H1 (cell line): ENCODE measurements at regions not wholly inside any gene's neighbourhood (a gene's known extent, or its start where the extent isn't known, plus 50 kb on each side); places are given as distances from the start of the nearest gene placed in this dataset.

Experiments
- CTCF ChIA-PET: fragments of 300-600 bp; sonication (Branson Sonifier 250); formaldehyde crosslinking; loops from one replicate; lab custom pipeline; 2021; ENCODE audit not compliant: partially characterized antibody; lab: Charles Lee
- POLR2A ChIA-PET: fragments of 300-600 bp; sonication (Branson Sonifier 250); formaldehyde crosslinking; loops from one replicate; lab custom pipeline; 2021; ENCODE audit warnings: inconsistent platforms; ENCODE audit not compliant: partially characterized antibody; lab: Charles Lee
- DNase-seq, 2 experiments: peaks; one replicate each; pipeline versions ENCODE4 v3.0.0 to v3.0.0-alpha.2; 2010 to 2022; ENCODE audit warnings: low spot score in 2 of 2, low read depth in 1 of 2, mixed read lengths in 1 of 2
- FAIRE-seq: peaks from 2 replicates; lab custom pipeline; 2011; peaks lifted over from hg19 to GRCh38; lab: Jason Lieb, UNC
- H2AFZ ChIP-seq: 2 replicates; pipeline ENCODE4 v1.8.1; 2012; ENCODE audit warnings: low read length, inconsistent platforms
- H2AK5ac ChIP-seq: 2 replicates; pipeline ENCODE4 v1.6.1; 2013; ENCODE audit warnings: low read depth, low read length
- H2BK120ac ChIP-seq: replicated peaks from 2 replicates; pipeline ENCODE3; 2013; ENCODE audit warnings: low read depth, low read length, inconsistent platforms
- H2BK12ac ChIP-seq: 2 replicates; pipeline ENCODE4 v1.6.1; 2013; ENCODE audit warnings: low read depth, low read length
- H2BK15ac ChIP-seq: 2 replicates; pipeline ENCODE4 v1.6.1; 2013; ENCODE audit warnings: low read length
- H2BK20ac ChIP-seq: 2 replicates; pipeline ENCODE4 v1.6.1; 2013; ENCODE audit warnings: low read length
- H2BK5ac ChIP-seq: 2 replicates; pipeline ENCODE4 v1.6.1; 2013; ENCODE audit warnings: low read depth, low read length
- H3K14ac ChIP-seq: 2 replicates; pipeline ENCODE4 v1.6.1; 2013; ENCODE audit warnings: inconsistent platforms; ENCODE audit not compliant: insufficient read length
- H3K18ac ChIP-seq: 2 replicates; pipeline ENCODE4 v1.6.1; 2013; ENCODE audit warnings: low read length; ENCODE audit errors: extremely low read depth
- H3K23ac ChIP-seq: 2 replicates; pipeline ENCODE4 v1.6.1; 2013; ENCODE audit warnings: inconsistent platforms; ENCODE audit not compliant: insufficient read length
- H3K23me2 ChIP-seq: 2 replicates; pipeline ENCODE4 v1.6.1; 2013; ENCODE audit warnings: low read depth, low read length
- H3K27ac ChIP-seq: 2 replicates; pipeline ENCODE4 v1.6.1; 2011; ENCODE audit warnings: low read depth, low read length, inconsistent platforms
- H3K27me3 ChIP-seq, 4 experiments: replicated peaks in 1 of 4; 1 replicate in 1 of 4; 2 replicates in 3 of 4; pipeline versions ENCODE4 v1.6.1 to v1.8.1; 2011 to 2013; ENCODE audit warnings: low read length in 3 of 4, mild to moderate bottlenecking in 3 of 4, inconsistent platforms in 2 of 4, mixed read lengths in 2 of 4, moderate library complexity in 1 of 4; ENCODE audit not compliant: control insufficient read depth in 3 of 4, insufficient read depth in 3 of 4; ENCODE audit errors: extremely low read depth in 1 of 4
- H3K36me3 ChIP-seq, 4 experiments: 2 replicates each; pipeline versions ENCODE4 v1.6.1 to v1.8.1; 2011 to 2013; ENCODE audit warnings: mild to moderate bottlenecking in 4 of 4, low read length in 3 of 4, moderate library complexity in 2 of 4, control low read depth in 1 of 4, inconsistent platforms in 1 of 4; ENCODE audit not compliant: insufficient read depth in 4 of 4, control insufficient read depth in 2 of 4
- H3K4ac ChIP-seq: replicated peaks from 2 replicates; pipeline ENCODE3; 2013; ENCODE audit warnings: low read length, low read depth, mixed read lengths, inconsistent platforms; ENCODE audit not compliant: insufficient read length
- H3K4me1 ChIP-seq, 4 experiments: replicated peaks in 1 of 4; 1 replicate in 1 of 4; 2 replicates in 3 of 4; pipeline versions ENCODE4 v1.6.1 to v1.8.1; 2011 to 2013; ENCODE audit warnings: low read length in 3 of 4, inconsistent platforms in 2 of 4, mixed read lengths in 1 of 4; ENCODE audit not compliant: insufficient read depth in 4 of 4, control insufficient read depth in 3 of 4
- H3K4me2 ChIP-seq, 2 experiments: 2 replicates each; pipeline versions ENCODE4 v1.6.1 to v1.8.1; 2011 to 2013; ENCODE audit warnings: low read depth in 2 of 2, low read length in 2 of 2, control low read depth in 1 of 2, inconsistent platforms in 1 of 2, mild to moderate bottlenecking in 1 of 2; ENCODE audit not compliant: insufficient read depth in 1 of 2
- H3K4me3 ChIP-seq, 4 experiments: fragments of 200-600, 300-600 bp in 1 of 4; sonication (generic), shearing (Covaris generic), sonication (Bioruptor Twin) in 1 of 4; 2 replicates each; pipeline versions ENCODE4 v1.5.1 to v1.8.1; 2011 to 2016; ENCODE audit warnings: low read length in 4 of 4, low read depth in 3 of 4, control low read depth in 2 of 4, inconsistent platforms in 2 of 4, mild to moderate bottlenecking in 2 of 4, mixed read lengths in 1 of 4, moderate library complexity in 1 of 4; ENCODE audit not compliant: insufficient read depth in 2 of 4; ENCODE audit errors: extremely low read depth in 1 of 4
- H3K56ac ChIP-seq: replicated peaks from 2 replicates; pipeline ENCODE3; 2013; ENCODE audit warnings: low read depth, mild to moderate bottlenecking, mixed read lengths, low read length, inconsistent platforms; ENCODE audit not compliant: insufficient read length
- H3K79me1 ChIP-seq: 2 replicates; pipeline ENCODE4 v1.6.1; 2013; ENCODE audit warnings: low read depth, low read length, control low read depth
- H3K79me2 ChIP-seq, 2 experiments: 2 replicates each; pipeline versions ENCODE4 v1.6.1 to v1.8.1; 2012 to 2013; ENCODE audit warnings: low read length in 2 of 2, mild to moderate bottlenecking in 2 of 2, inconsistent platforms in 1 of 2; ENCODE audit not compliant: insufficient read depth in 2 of 2, control insufficient read depth in 1 of 2
- H3K9ac ChIP-seq, 4 experiments: replicated peaks in 1 of 4; 1 replicate in 1 of 4; 2 replicates in 3 of 4; pipeline versions ENCODE4 v1.6.1 to v1.8.1; 2011 to 2013; ENCODE audit warnings: low read depth in 3 of 4, low read length in 3 of 4, control low read depth in 2 of 4, mild to moderate bottlenecking in 2 of 4, moderate library complexity in 2 of 4, inconsistent platforms in 1 of 4; ENCODE audit errors: extremely low read depth in 1 of 4
- H3K9me3 ChIP-seq, 2 experiments: 2 replicates each; pipeline versions ENCODE4 v1.6.1 to v1.8.1; 2012 to 2013; ENCODE audit warnings: mild to moderate bottlenecking in 2 of 2, moderate library complexity in 2 of 2, control low read depth in 1 of 2, inconsistent platforms in 1 of 2, low read depth in 1 of 2, low read length in 1 of 2, mixed read lengths in 1 of 2; ENCODE audit not compliant: insufficient read depth in 2 of 2
- H4K20me1 ChIP-seq, 2 experiments: replicated peaks in 1 of 2; 2 replicates each; pipeline versions ENCODE3 to v1.8.1; 2011 to 2013; ENCODE audit warnings: inconsistent platforms in 2 of 2, low read length in 2 of 2, mild to moderate bottlenecking in 1 of 2; ENCODE audit not compliant: insufficient read depth in 2 of 2, control insufficient read depth in 1 of 2
- H4K5ac ChIP-seq: 2 replicates; pipeline ENCODE4 v1.6.1; 2013; ENCODE audit warnings: low read length, low read depth, mixed read lengths, inconsistent platforms; ENCODE audit not compliant: insufficient read length
- H4K8ac ChIP-seq: 2 replicates; pipeline ENCODE4 v1.8.0; 2013; ENCODE audit warnings: mild to moderate bottlenecking, moderate library complexity, low read length, inconsistent platforms; ENCODE audit not compliant: insufficient read depth; ENCODE audit errors: extremely low read depth
- H4K91ac ChIP-seq: replicated peaks from 2 replicates; pipeline ENCODE3; 2013; ENCODE audit warnings: low read length, mixed read lengths, inconsistent platforms; ENCODE audit not compliant: insufficient read length
- CHD1 ChIP-seq: IDR thresholded peaks from 2 replicates; pipeline ENCODE4 v1.6.1; 2012; ENCODE audit warnings: low read depth, low read length, improper control_type of control experiment
- JUND ChIP-seq: IDR thresholded peaks from 2 replicates; pipeline ENCODE4 v1.6.1; 2011; ENCODE audit warnings: mild to moderate bottlenecking, improper control_type of control experiment, low read length
- RBBP5 ChIP-seq: IDR thresholded peaks from 2 replicates; pipeline ENCODE4 v1.7.1; 2012; ENCODE audit warnings: low read depth, mild to moderate bottlenecking, inconsistent platforms, low read length, moderate library complexity, borderline replicate concordance
- RXRA ChIP-seq: IDR thresholded peaks from 2 replicates; pipeline ENCODE4 v1.6.1; 2011; ENCODE audit warnings: low read depth, mild to moderate bottlenecking, low read length, moderate library complexity; ENCODE audit not compliant: insufficient read depth
- SRF ChIP-seq: IDR thresholded peaks from 2 replicates; pipeline ENCODE4 v1.6.1; 2011; ENCODE audit warnings: mild to moderate bottlenecking, low read depth, low read length, moderate library complexity
- TAF1 ChIP-seq: IDR thresholded peaks from 2 replicates; pipeline ENCODE4 v1.6.1; 2011; ENCODE audit warnings: mild to moderate bottlenecking, low read depth, low read length
- WGBS, 2 experiments: shearing (Covaris generic) in 1 of 2; methylation state at CpG; one replicate each; pipeline versions ENCODE4 v1.1.6 to v1.1.7; 2013 to 2015; ENCODE audit warnings: low lambda C conversion rate in 2 of 2, mixed read lengths in 2 of 2, inconsistent platforms in 1 of 2, low coverage in 1 of 2, missing lambda C conversion rate in 1 of 2; ENCODE audit not compliant: insufficient replicate concordance in 2 of 2, insufficient coverage in 1 of 2, insufficient read length in 1 of 2; ENCODE audit errors: extremely low coverage in 1 of 2, missing lambda C conversion rate in 1 of 2; 5-methylcytosine and 5-hydroxymethylcytosine counted together

DNA sequence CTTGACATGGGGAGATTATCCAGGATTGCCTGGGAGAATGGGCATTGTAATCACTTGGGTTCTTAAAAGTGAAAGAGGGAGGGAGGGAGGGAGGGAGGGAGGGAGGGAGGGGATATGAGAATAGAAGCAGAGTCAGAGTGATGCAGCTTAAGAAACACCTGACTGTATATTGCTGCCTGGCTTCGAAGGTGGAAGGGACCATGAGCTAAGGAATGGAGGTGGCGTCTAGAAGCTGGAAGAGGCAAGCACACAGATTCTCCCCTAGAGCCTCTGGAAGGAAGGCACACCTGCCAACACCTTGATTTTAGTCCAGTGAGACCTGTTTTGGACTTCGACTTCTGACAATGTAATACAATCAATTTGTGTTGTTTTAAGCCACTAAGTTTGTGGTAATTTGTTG lies 78.4 kb downstream of the PRL start:
- no peak overlapping the region for H4K8ac ChIP-seq
- 75% methylated on average over 3 of the region's 3 CpGs; no CpG with 5 or more reads in 1 of the 2 experiments for WGBS, 2 experiments
- POLR2A ChIA-PET, result no interaction called here

More for the DNA sequence above, 78.4 kb downstream of the PRL start:
- H3K4me3 ChIP-seq, result no peak overlapping the region
- H2BK5ac ChIP-seq, result no peak overlapping the region
- no peak overlapping the region for H3K56ac ChIP-seq
- no peak overlapping the region for H3K18ac ChIP-seq
- H3K14ac ChIP-seq, result no peak overlapping the region
- H2BK20ac ChIP-seq, result no peak overlapping the region
- H2BK120ac ChIP-seq, result no peak overlapping the region
- no peak overlapping the region for H3K9ac ChIP-seq
- DNase-seq (no peak), FAIRE-seq (no peak)
- CTCF ChIA-PET, result no interaction called here
- H3K79me2 ChIP-seq, result peaks cover 0 to 4% of the 10 kb centered on the region in 2 experiments; a peak in 1 of 4 replicates
- no peaks in the 10 kb centered on the region for H4K20me1 ChIP-seq
- no peaks in the 10 kb centered on the region; the same call in 1 of the 2 replicates for H3K79me1 ChIP-seq
- H3K27ac ChIP-seq, result no peak overlapping the region
- peaks cover 2 to 16% (median 4%) of the 10 kb centered on the region in 4 experiments; a peak in 5 of 7 replicates for H3K4me1 ChIP-seq
- 0 out of 4 replicates have a peak, but pooled peaks cover 0 to 2% of the 10 kb centered on the region in 2 experiments for H3K9me3 ChIP-seq
- no peak overlapping the region for H2BK15ac ChIP-seq
- no peak overlapping the region for H3K23ac ChIP-seq
- no peak overlapping the region for H4K91ac ChIP-seq
- H3K36me3 ChIP-seq, result no peaks in the 10 kb centered on the region
- H2AFZ ChIP-seq, result no peak overlapping the region
- H2AK5ac ChIP-seq, result no peak overlapping the region
- no peak overlapping the region for H3K4me2 ChIP-seq
- no peaks in the 10 kb centered on the region for H3K27me3 ChIP-seq
- H3K4ac ChIP-seq, result no peak overlapping the region
- no peak overlapping the region for H4K5ac ChIP-seq
- TF ChIP-seq RBBP5 (no peak), CHD1 (no peak), TAF1 (no peak), RXRA (no peak), SRF (no peak), JUND (no peak)
- no peak overlapping the region for H2BK12ac ChIP-seq
- H3K23me2 ChIP-seq, result no peaks in the 10 kb centered on the region; the same call in 1 of the 2 replicates
